HG03442 (cell line): ENCODE measurements at regions not wholly inside any gene's neighbourhood (a gene's known extent, or its start where the extent isn't known, plus 50 kb on each side); places are given as distances from the start of the nearest gene placed in this dataset.

Experiments used
- ATAC-seq: cut with Tn5 transposase; IDR thresholded peaks from one replicate; pipeline ENCODE4 v1.9.1; 2021; ENCODE audit warnings: mild to moderate bottlenecking, moderate library complexity; ENCODE audit not compliant: unreplicated experiment

DNA sequence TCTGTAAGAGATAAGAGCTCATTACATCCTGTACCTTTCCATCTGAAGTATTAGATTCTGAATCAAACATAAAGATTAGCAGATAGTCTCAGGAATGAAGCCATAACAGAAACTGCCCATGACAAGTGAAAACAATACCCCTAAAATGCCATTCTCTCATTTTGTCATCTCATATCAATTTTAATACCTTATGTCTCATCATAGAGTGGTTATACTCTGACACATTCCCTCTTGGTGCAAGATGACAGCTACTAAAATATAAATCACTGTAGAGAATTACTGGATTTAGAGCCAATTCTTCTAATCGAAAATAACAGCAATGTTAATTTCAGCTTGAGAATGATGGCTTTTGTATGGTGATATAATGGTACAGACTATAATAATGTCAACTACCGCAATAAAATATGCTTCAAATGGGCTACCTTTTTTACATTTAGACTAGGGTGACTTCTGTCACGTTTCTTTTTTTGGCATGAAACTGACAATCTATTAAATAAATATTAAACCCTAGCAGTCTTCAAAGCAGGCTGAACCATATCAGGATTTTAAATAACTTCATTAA is 125.1 kb upstream of the ITGA4 start:
- ATAC-seq = no peak

DNA sequence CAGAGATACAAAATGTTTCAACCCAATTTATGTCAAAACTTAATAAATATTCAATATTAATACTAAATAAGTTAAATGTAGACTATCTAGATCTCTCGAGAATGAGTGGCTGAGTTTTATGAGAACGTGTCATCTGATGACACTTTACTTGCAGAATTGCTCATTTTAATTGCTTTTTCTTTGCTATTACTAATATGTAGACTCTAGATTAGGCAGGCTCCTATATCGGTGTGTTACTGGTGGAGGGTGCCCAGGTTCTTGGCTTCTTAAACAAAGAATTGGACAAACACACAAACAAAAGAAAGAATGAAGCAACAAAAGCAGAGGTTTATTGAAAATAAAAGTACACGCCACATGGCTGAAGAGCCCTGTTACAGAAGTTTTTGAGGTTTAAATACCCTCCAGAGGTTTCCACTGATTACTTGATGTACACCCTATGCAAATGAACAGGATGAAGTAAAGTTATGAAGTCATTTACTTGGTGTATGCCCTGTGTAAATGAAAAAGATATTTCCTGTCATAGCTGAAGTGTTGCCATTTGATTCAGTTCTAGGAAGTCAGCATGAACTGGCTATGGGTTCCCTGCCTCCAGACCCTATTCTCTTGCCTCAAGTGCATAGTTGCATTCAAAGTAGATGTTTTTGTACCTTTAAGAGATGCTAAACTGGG is 122.9 kb upstream of the ITGA4 start:
- peak; percentile 59 for ATAC-seq

DNA sequence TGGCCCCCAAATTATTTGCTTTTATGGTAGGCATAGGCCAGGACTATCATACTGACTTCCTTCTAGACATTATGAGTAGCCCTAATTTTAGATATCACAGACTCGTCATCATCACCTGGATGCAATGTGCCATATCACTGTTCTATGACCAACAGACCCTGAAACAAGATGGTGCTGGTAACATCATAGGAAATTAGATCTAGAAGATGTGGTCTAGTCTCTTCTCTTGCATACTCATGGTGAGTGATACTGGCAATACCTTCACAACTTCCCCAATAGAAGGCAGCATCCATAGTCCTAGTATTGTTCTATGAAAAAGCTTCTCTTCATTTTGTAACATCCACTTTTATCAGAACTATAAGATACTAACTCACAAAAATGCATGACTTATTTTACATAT is 116.3 kb upstream of the ITGA4 start:
- no peak for ATAC-seq

DNA sequence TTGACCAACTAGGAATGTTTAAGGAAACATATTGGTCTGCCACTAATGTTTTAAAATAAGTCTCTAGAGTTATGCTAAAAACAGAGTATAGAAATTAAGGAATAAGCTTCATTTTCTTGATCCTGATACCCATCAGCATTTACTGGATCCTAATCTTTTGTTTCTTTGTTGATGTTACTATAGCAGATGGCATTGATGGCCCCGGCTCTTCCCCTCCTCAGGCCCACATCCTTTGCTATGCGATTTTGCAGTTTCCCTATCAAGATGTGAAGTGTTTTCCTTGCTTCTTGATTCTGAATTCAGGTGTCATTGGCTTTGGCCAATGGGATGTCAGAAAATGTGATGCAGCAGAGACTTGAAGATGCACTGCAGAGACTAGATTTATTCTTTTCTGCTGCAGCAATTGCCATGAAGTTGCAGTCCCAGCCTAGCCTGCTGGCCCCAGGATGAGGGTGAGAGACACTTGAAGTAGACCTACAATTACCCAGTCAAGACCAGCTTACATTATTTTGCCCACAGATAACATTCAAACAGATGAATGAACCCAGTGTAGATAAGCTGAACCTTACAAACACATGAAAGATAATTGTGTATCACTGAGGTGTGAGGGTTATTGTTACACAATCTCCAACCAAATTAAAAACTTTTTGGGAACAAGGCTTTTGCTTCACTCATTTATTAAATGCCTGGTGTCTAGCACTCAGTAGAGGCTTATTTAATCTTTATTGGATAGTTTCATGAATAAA is 115.2 kb upstream of the ITGA4 start:
- ATAC-seq = no peak

DNA sequence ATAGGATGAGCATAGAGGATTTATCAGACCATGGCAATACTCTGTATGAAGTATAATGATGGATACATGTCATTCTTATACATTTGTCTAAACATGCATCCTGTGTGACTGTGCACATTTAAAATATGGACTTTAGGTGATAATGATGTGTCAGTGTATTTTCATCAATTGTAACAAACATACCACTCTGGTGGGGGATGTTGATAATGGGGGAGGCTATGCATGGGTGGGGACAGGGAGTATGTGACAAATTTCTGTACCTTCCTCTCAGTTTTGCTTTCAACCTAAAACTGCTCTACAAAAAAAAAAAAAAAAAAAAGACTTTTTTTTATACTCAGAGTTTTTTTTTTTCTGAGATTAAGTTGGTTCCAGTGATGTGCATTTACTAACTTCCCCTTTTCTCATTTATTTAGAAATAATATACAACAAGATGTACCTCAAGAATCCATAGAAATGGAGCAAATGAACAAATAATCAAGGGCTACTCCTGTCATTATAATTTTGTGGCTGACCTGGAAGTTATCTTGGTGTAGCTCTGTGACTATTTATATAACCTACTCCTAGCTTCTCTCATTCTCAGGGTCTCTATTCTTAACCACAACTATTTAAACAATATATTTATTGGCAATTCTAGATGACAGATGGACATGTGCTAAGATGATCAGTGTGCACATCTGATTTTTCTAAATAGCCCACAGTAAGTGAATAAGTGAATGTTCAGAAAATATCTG is 108.9 kb upstream of the ITGA4 start:
- peak; percentile 83 for ATAC-seq

DNA sequence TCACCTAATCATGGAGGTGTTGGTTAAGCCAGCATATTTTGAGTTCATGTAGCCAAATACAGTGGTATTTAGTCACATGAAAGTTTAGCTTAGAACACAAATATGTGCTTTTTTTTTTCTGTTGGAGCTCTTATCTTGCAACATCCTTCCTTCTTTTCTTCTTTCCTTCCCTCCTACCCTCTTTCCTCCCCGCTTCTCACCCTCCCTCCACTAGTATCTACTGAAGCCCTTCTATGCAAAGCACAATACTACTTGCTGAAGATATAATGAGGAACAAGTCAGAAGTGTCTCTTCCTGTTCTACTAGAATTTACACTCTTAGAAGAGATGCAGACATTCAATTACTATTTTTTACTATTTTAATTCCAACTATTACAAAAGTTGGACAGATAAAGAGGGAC is 105.0 kb upstream of the ITGA4 start:
- ATAC-seq = no peak

DNA sequence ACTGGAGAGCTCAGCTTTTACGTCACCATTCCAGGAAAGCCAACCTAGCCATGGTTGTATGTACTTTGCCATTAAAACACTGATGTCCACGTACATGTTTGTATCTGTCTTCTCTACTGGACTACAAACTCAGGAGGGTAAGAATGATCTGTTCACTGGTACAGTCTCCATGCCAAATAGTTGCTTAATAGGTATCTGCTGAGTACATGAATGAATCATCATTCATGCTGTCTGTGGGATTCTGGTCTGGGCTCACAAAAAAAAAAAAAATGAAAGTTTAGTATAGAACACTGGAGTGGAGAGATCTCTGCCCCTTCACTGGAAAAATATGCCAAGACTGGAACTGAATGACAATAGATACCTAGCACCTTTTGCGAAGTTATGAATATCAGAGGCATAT is 102.6 kb upstream of the ITGA4 start:
- no peak for ATAC-seq

DNA sequence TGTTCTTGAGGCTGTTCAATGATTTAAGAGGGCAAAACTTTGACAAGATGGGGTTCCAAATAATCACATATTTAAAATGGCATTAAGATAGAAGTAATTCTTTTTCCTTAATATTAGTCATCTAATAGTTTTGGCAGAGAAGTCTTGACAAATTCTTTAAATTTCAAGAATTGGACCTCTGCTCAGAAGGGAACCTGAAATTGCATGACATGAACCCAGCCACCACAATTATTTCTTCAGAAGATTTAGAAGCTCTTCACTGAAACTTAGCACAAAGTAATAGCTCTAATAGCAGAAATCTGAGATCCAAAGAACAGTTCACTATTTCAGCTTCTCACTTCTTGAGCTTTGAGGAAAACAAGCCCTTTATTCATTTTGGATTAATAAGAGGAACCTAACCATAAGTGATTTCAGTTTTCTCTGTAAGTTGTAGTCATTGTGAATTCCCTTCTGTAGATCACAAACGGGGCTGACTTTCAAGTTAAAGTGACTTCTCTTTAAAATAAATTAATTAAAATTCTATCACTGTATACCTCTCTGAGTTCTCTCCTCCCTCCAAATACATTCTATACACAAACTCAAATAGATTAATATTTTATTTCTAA is 100.6 kb upstream of the ITGA4 start:
- ATAC-seq = no peak

DNA sequence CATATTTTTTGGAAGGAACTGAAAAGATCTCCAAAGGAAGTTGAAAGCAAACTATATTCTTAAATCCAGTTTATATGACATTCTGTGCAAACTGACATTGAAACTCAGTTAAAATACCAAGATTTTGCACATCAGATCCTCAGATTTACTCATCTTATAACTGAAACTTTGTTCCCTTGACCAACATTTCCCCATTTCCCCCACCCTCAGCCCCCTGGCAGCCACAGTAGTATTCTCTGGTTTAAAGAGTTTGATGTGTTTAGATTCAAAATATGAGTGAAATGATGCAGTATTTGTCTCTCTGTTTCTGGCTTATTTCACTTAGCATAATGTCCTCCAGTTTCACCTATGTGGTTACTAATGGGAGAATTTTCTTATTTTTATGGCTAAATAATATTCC is 99.2 kb upstream of the ITGA4 start:
- peak; percentile 50 for ATAC-seq

DNA sequence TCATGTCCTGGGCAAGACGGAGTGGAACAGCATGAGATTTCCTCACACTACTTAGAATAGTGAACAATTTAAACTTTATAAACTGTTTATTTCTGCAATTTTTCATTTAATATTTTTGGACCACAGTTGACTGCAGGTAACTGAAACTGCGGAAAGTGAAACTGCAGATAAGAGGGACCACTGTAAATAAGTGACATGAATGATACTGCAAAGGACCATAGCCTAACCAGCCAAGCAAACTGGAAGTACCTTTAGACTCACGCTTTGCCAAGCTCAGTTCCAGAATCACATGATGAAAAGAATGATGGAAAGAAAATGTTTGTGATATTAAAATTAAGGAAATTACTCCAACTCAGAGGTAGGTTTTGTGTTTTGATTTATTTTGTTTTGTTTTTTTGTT is 94.6 kb upstream of the ITGA4 start:
- ATAC-seq = no peak

DNA sequence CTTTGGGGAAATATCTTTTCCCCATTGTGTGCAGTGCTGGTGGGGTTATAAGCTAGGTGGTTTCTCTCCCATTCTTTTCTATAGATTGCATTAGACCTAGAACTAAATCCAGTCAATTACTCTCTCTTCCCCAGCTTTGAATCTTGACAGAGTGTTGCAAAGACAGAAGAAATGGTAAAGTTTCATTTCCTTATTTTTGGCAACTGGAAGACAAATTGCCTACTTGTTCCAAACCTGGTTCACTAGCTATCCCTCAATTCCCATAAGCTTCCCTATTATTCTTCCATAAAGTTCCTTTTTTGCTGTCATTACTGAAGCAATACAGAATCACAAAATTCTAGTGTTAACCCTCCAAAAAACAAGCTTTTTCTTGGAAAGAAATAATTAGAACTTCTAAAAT is 94.0 kb upstream of the ITGA4 start:
- ATAC-seq = no peak

DNA sequence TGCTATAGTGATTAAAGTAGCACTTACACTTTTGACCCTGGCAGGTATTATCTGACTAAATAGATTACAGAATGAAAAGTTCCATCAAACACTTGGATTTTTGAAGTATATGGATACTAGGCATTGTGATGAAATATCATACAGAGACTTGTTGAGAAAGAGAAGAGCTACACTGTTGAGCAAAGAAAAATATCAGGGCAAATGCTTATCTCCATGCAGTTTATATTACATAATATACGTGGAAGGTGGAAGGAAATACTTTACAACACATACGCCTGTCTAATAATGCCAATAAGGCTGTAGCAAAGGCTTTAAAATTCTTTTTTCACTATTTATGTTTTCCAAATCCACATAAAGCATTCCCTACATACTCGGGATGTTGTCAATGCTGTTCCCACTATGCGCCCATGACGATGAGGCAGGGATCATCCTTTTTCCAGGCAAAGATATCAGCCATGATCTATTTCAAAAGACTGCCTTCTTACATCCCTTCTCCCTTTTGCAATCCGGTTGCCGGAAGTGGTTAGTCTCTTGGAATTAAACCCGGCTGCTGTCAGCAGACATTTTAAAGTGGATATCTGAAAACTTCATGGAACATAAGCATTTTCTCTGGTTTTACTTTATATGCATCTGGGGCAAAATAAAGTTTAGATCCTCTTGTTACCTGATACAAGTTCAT is 92.6 kb upstream of the ITGA4 start:
- no peak for ATAC-seq

DNA sequence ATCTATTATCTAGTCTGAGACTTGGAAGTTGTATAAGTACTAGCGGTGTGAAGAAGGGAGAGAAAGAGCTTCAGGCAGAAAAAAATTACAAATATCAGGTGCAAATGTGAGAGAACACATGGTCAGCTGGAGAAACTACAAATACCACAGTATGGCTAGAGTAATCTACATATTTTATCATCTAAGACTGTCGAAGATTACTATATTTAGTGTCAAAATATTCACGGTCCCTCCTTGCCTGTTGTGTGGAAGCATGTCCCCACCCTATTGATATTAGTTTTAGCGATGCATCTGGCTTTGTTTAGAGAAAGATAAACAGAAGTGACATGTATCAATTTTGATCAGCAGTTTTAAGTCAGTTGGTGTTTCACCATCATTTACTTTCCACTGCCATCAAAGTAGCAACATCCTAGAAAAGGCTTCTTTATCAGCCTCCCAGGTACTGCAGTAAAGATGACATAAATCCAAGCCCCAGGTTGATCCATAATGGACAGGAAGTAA is 90.5 kb upstream of the ITGA4 start:
- ATAC-seq = no peak

DNA sequence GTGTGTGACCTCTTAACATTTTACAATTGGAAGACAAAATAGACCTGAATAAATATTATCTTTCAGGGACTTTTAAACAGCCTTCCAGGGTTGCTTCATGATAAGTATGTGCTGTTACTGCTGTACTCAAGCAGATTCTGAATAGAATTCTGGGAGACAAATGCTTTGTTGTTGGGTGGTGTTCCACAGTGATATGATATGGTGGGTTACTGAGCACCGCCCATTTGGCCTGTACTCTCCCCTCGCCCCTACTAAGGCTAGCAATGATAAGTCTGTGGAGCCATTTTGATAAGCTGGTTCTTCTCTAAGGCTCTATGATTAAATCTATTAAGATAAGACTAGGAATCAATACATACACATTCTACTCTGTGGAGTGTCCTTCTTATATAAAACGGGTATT is 89.8 kb upstream of the ITGA4 start:
- ATAC-seq = no peak

DNA sequence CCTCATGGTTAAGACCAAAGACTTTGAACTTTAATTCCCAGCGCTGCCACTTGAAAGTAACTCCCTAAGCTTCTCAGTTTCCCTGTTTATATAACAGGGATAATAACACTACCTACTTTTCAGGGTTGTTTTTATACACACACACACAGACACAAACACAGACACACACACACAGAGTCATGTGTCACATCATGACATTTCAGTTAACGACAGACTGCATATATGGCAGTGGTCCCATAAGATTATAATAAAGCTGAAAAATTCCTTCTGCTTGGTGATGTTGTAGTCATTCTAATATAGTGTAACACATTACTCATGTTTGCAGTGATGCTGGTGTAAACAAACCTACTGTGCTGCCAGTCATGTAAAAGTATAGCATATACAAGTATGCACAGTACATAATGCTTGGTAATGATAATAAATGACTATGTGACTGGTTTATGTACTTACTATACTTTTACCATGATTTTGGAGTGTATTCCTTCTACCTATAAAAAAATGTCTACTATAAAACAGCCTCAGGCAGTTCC is 89.2 kb upstream of the ITGA4 start:
- no peak for ATAC-seq

DNA sequence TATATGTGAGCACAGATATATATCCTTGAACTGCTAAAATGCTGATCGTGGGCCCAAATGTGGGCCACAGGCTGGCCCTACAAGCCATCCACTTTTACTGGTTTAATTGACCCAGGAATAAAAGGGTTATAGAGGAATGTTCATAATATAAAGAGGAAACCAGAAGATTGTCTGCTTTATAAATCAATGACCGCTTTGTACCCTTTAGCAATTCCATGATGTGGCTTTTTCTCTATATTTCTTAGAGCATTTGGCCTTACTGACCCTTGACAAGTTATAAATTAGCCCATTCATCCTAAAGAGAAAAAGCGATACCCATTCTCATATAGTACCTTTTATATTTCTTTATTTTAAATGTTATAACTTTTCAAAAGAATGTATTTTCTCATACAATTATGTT is 87.1 kb upstream of the ITGA4 start:
- ATAC-seq = no peak

DNA sequence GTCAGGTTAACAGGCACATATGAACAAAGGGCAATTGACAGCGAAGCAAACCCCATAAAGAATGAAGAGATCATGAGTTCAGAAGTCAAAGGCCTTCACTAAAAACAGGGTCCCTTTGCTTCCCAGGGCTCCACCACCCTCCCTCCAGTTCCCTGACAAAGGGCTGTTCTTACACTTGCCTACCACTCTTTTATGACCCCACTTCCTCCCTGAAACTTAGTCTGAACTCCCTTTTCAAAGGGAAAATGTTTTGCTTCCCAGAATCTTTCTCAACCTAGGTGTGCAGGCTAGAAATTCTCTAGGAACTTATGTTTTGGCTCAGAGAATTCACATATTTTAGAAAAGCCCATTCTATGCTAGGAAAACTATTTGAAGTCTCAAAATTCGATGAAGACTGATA is 86.0 kb upstream of the ITGA4 start:
- no peak for ATAC-seq

DNA sequence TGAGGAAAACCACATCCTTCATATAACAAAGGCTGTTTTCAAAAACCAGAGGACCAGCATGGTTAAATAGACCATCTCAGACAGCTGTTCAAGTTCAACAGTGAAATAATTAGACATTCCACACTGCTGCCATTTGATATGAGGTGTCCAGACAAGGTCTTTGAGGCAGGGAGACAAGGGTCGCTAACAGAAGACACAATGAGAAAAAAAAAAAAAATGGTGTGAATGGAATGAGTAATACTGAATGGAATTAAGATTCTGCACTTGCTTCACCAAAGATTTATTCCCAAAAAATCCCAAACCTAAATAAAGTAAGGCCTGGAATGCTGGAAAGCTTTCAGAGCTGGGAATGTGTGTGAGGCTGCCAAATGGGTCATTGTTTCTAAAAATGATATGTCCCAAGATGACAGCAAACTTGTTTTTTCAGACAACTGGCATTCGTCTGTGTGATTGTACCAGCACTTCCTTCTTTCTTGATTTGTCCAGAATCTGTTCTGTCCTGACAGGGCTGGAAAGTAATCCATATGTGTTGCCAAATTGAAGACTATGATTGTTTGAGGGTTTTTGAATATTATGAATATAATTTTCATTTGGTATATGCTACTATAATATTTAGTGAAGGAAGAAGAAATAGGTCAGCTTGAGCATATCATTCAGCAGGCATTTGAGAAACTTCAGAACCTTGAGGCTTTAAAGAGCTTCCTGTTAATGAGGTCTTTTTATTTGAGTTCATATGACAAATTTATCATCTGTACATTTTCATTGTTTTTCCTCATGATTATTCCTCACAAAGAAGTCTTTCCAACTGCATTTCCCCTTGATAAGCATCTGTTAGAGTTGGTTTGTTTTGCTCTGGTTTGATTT is 85.2 kb upstream of the ITGA4 start:
- no peak for ATAC-seq

DNA sequence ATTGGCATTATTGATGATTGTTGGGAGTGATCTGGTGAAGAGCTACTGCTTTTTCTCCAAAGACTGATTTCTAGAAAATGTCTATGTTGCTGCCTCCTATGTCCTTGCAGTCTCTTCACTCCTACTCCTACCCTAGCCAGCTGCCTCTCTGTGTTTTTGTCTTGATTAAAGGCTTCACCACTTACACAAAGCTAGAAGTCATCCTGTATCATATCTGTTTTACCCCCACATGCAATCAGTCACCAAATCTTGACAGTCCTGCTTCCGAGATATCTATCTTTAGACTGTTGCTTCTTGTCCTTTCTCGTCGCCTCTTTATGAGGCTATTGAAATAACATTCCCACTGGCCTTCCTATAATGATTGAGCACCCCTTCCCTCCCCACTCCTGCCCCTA is 84.5 kb upstream of the ITGA4 start:
- no peak for ATAC-seq
